ENCODE measurements at regions not wholly inside any gene's neighbourhood (a gene's known extent, or its start where the extent isn't known, plus 50 kb on each side); places are given as distances from the start of the nearest gene placed in this dataset.

DNA sequence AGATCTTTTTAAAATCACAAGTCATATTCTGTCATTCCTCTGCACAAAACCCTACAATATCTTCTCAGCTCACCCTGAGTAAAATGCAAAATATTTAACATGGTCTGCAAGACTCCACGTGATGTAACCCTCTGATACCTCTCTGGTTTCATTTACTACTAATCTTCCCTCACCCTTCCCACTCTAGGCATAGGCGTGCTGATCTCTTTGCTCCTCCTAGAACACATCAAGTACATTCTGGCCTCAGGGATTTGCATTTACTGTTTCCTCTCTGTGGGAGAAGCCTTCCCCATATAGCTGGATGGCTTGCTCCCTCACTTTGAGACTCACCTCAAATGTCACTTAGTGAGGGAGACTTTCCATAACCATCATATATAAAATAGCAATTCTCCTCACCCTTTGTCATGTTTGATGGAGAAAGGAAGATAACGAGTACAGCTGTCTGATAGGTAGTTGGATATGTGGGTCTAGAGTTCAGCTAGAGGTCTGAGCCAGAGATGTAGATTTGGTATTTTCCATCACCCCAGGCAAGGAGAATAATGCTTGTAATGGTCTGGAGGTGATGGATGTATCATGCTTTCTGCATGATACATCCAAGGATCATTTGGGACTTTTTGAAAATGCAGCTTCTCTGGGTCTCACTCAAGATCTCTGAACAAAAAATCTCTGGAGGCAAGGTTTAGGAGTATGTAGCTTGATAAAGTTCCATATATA, 123.9 kb upstream of the VAMP7 start:
- TF ChIP-seq POLR2AphosphoS5 (IDR thresholded peaks at IDR 0.05; ENCODE audit: borderline replicate concordance, low read depth, low read length), result no peak
- TF ChIP-seq EZH2 (IDR thresholded peaks at IDR 0.05), result no peak
